ENCODE measurements at regions not wholly inside any gene's neighbourhood (a gene's known extent, or its start where the extent isn't known, plus 50 kb on each side); places are given as distances from the start of the nearest gene placed in this dataset.
"Not testable (repeated sequence)": the region's sequence is repeated elsewhere in the genome, so short reads cannot be mapped to it uniquely, and the experiment has no call there.

GRCh38 chr1:95876276-95876675 lies 642.3 kb downstream of the RWDD3 start:
- TF ChIP-seq CTCF (IDR thresholded peaks at IDR 0.05; ENCODE audit: low read depth, low read length): no peak
- no peak for DNase-seq (ENCODE audit: extremely low read depth, low read depth)

GRCh38 chr1:95879498-95880050 lies 645.6 kb downstream of the RWDD3 start:
- no peak for TF ChIP-seq CTCF (IDR thresholded peaks at IDR 0.05; ENCODE audit: low read depth, low read length)
- no peak for DNase-seq (ENCODE audit: extremely low read depth, low read depth)

- no peak for DNase-seq (ENCODE audit: extremely low read depth, low read depth)
- TF ChIP-seq CTCF (IDR thresholded peaks at IDR 0.05; ENCODE audit: low read depth, low read length): no peak
Observed at GRCh38 chr1:95888941-95889390, 655.0 kb downstream of the RWDD3 start.

- no peak for DNase-seq (ENCODE audit: extremely low read depth, low read depth)
Observed at GRCh38 chr1:95889400-95889799, 655.4 kb downstream of the RWDD3 start.

GRCh38 chr1:95893921-95894320 lies 659.9 kb downstream of the RWDD3 start:
- TF ChIP-seq CTCF (IDR thresholded peaks at IDR 0.05; ENCODE audit: low read depth, low read length): no peak

More at GRCh38 chr1:95889400-95889799, 655.4 kb downstream of the RWDD3 start:
- TF ChIP-seq CTCF (IDR thresholded peaks at IDR 0.05; ENCODE audit: low read depth, low read length): no peak

GRCh38 chr1:95903060-95903459 lies 669.0 kb downstream of the RWDD3 start:
- no peak for DNase-seq (ENCODE audit: extremely low read depth, low read depth)
- TF ChIP-seq CTCF (IDR thresholded peaks at IDR 0.05; ENCODE audit: low read depth, low read length): no peak

More at GRCh38 chr1:95893921-95894320, 659.9 kb downstream of the RWDD3 start:
- DNase-seq (ENCODE audit: extremely low read depth, low read depth): no peak

GRCh38 chr1:95905818-95906395 lies 671.9 kb downstream of the RWDD3 start:
- no peak for DNase-seq (ENCODE audit: extremely low read depth, low read depth)
- no peak for TF ChIP-seq CTCF (IDR thresholded peaks at IDR 0.05; ENCODE audit: low read depth, low read length)

- DNase-seq (ENCODE audit: extremely low read depth, low read depth): not testable (repeated sequence)
Observed at GRCh38 chr1:95911739-95912138, 677.7 kb downstream of the RWDD3 start.

Measured in AG09319 (cell line).